ENCODE measurements at regions not wholly inside any gene's neighbourhood (a gene's known extent, or its start where the extent isn't known, plus 50 kb on each side); places are given as distances from the start of the nearest gene placed in this dataset.

GRCh38 chr18:38221476-38222100, 656.0 kb upstream of the CELF4 start:
- H3K9me3 ChIP-seq, result no peaks in the 10 kb centered on the region
- WGBS, 2 donors, result 68% methylated on average over 7 of the region's 7 CpGs
- no peaks in the 10 kb centered on the region for H3K36me3 ChIP-seq
- H3K27ac ChIP-seq, result no peak overlapping the region
- H3K4me3 ChIP-seq, result no peak overlapping the region
- DNase-seq, result no peak
- H3K27me3 ChIP-seq, result no peaks in the 10 kb centered on the region
- H3K4me1 ChIP-seq, result no peaks in the 10 kb centered on the region
- no peak for TF ChIP-seq POLR2A (IDR thresholded peaks at IDR 0.05)
- no peak for TF ChIP-seq EP300 (IDR thresholded peaks at IDR 0.05)
- ATAC-seq (ENCODE audit: low FRiP score in 2 of 2), result no peak

DNA sequence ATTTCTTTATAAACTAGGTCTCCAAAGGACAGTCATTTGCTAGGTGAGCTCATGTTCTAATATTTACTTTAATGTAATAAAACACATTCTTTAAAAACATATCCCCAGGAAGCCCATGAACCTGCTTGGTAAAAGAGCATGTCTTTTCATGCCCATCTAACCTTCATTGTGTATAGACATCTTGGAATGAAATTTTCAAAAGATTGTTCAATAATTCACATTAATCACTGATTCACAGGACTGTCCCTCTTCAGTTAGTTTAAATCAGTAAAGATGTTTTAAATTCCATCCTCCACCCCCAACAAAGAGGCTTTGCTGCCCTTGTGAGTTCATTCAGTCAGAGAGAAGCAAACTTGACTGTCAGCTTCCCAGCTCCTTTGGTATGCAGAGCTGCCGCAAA, 633.4 kb upstream of the CELF4 start:
- DNase-seq (no peak), ATAC-seq (ENCODE audit: low FRiP score in 2 of 2) (no peak)
- H3K27ac ChIP-seq, result no peak overlapping the region
- WGBS, 2 donors, result 60 to 73% methylated on average over 1 of the region's 1 CpG
- no peaks in the 10 kb centered on the region for H3K9me3 ChIP-seq
- H3K27me3 ChIP-seq, result no peaks in the 10 kb centered on the region
- no peaks in the 10 kb centered on the region for H3K36me3 ChIP-seq
- H3K4me1 ChIP-seq, result no peaks in the 10 kb centered on the region
- no peak overlapping the region for H3K4me3 ChIP-seq
- TF ChIP-seq EP300 (IDR thresholded peaks at IDR 0.05), result no peak

DNA sequence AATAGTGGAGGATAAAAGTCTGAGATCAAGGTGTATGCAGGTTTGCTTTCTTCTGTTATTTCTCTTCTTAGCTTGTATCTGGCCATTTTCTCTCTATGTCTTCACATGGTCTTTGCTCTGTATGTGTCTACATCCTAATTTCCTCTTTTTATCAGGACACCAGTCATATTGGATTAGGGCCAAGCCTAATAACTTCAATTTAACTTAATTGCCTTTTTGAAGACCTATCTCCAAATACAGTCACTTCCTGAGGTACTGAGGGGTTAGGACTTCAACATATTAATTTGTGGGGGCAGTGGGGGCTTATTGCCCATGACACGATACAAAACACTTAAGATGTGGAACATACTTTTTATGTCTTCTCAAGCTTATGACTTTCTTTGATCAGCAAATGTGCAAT, 632.9 kb upstream of the CELF4 start:
- 55 to 65% methylated on average over 1 of the region's 1 CpG for WGBS, 2 donors
- TF ChIP-seq POLR2AphosphoS5 (IDR thresholded peaks at IDR 0.05), result no peak
- H3K27me3 ChIP-seq, result no peaks in the 10 kb centered on the region
- H3K4me3 ChIP-seq, result no peak overlapping the region
- DNase-seq (no peak), ATAC-seq (ENCODE audit: low FRiP score in 2 of 2) (no peak)
- no peaks in the 10 kb centered on the region for H3K4me1 ChIP-seq
- no peaks in the 10 kb centered on the region for H3K9me3 ChIP-seq
- no peaks in the 10 kb centered on the region for H3K36me3 ChIP-seq
- H3K27ac ChIP-seq, result no peak overlapping the region

DNA sequence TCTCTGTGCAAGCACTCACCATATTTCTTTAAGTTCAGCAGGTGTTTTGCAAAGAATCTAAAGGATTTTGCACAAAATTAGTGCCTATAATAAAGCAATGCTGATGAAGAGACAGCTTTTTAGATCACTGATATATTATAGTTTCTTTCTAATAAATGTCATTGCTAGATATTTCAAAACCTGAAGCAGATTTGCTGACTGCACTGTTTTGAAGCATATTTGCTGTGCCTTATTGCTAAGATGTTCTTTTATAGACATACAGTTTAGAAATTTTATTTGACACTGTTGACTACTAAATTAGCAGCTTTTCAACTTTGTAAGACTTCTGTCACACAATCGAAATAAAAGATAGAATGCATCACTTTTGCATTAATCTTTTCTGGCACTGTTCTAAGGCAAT, 620.9 kb upstream of the CELF4 start:
- Histone ChIP-seq H3K36me3 (no peaks in the 10 kb centered on the region), H3K4me1 (no peaks in the 10 kb centered on the region), H3K4me3 (no peak overlapping the region), H3K27ac (no peak overlapping the region), H3K9me3 (peaks cover 0 to 13% (median 0%) of the 10 kb centered on the region in 4 donors), H3K27me3 (no peaks in the 10 kb centered on the region)
- WGBS, 2 donors, result 73 to 89% methylated on average over 1 of the region's 1 CpG
- no peak for ATAC-seq (ENCODE audit: low FRiP score in 2 of 2)
- no peak for DNase-seq
- no peak for TF ChIP-seq POLR2A (IDR thresholded peaks at IDR 0.05)
- TF ChIP-seq POLR2AphosphoS5 (IDR thresholded peaks at IDR 0.05), result no peak
- TF ChIP-seq EP300 (IDR thresholded peaks at IDR 0.05), result no peak
- TF ChIP-seq, protein P1, sequence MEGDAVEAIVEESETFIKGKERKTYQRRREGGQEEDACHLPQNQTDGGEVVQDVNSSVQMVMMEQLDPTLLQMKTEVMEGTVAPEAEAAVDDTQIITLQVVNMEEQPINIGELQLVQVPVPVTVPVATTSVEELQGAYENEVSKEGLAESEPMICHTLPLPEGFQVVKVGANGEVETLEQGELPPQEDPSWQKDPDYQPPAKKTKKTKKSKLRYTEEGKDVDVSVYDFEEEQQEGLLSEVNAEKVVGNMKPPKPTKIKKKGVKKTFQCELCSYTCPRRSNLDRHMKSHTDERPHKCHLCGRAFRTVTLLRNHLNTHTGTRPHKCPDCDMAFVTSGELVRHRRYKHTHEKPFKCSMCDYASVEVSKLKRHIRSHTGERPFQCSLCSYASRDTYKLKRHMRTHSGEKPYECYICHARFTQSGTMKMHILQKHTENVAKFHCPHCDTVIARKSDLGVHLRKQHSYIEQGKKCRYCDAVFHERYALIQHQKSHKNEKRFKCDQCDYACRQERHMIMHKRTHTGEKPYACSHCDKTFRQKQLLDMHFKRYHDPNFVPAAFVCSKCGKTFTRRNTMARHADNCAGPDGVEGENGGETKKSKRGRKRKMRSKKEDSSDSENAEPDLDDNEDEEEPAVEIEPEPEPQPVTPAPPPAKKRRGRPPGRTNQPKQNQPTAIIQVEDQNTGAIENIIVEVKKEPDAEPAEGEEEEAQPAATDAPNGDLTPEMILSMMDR (IDR thresholded peaks at IDR 0.05), result no peak

DNA sequence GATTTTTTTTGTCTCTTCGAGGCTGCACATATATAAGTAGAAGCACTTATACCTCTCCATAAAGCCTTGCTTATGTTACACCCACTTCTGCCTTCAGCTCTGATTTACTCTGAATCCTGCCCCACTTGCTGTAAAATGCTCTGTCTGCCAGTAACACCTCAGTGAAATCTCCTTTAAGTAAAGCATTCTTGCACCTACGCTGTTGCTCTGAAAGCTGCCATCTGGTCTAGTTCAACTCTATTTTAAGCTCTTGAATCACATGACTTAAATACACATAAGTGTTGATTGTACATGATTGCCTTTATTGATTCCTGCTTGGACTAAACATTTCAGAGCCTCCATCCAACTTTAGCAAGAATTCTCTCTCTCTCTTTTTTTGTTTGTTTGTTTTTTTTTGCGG, 609.0 kb upstream of the CELF4 start:
- 27 to 37% methylated on average over 3 of the region's 3 CpGs for WGBS, 2 donors
- Histone ChIP-seq H3K27me3 (no peaks in the 10 kb centered on the region), H3K4me3 (no peak overlapping the region), H3K9me3 (no peaks in the 10 kb centered on the region), H3K27ac (no peak overlapping the region), H3K36me3 (no peaks in the 10 kb centered on the region), H3K4me1 (no peaks in the 10 kb centered on the region)
- no peak for ATAC-seq (ENCODE audit: low FRiP score in 2 of 2)
- no peak for DNase-seq
- TF ChIP-seq, protein P1 (IDR thresholded peaks at IDR 0.05), result no peak
- TF ChIP-seq POLR2AphosphoS5 (IDR thresholded peaks at IDR 0.05), result no peak
- no peak for TF ChIP-seq POLR2A (IDR thresholded peaks at IDR 0.05)
- TF ChIP-seq EP300 (IDR thresholded peaks at IDR 0.05), result no peak

DNA sequence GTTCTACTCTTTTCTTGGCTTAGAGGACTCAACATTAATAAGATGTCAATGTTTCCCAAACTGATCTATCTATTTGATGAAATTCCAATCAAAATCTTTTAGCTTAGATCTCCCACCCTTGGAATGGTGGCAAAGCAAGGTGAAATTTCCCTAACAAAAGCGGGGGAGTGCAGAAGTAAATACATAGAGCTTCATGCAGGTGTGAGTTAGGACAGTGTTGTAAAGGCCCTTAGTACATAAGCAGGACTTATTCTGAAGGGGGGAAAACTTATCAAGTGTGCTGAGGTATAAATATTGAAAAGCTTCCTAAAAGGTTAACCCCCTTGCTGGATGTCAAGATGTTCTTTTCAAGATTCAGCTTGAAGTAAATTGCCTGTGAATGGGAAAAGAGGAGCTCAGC, 608.6 kb upstream of the CELF4 start:
- Histone ChIP-seq H3K4me3 (no peak overlapping the region), H3K27ac (no peak overlapping the region), H3K9me3 (no peaks in the 10 kb centered on the region), H3K27me3 (no peaks in the 10 kb centered on the region), H3K4me1 (no peaks in the 10 kb centered on the region), H3K36me3 (no peaks in the 10 kb centered on the region)
- 95 to 97% methylated on average over 1 of the region's 1 CpG for WGBS, 2 donors
- DNase-seq (no peak), ATAC-seq (ENCODE audit: low FRiP score in 2 of 2) (no peak)
- TF ChIP-seq, protein P1 (IDR thresholded peaks at IDR 0.05), result no peak
- TF ChIP-seq POLR2AphosphoS5 (IDR thresholded peaks at IDR 0.05) (no peak), EP300 (IDR thresholded peaks at IDR 0.05) (no peak), POLR2A (IDR thresholded peaks at IDR 0.05) (no peak)
